Activated naive CD4-positive, alpha-beta T cell treated with anti-CD3 and anti-CD28 coated beads, Interleukin-2, amount 10 ng/mL, durations not matched to agents 7 days and 5 days (primary cell): ENCODE measurements at regions not wholly inside any gene's neighbourhood (a gene's known extent, or its start where the extent isn't known, plus 50 kb on each side); places are given as distances from the start of the nearest gene placed in this dataset.

Source experiments
- CTCF ChIA-PET: fragments of 350-600 bp; sonication (Branson Sonifier 250); formaldehyde crosslinking; loops from one replicate; lab custom pipeline; 2021; ENCODE audit warnings: antibody characterized with exemption; lab: Charles Lee
- DNase-seq: peaks from one replicate; pipeline ENCODE4 v3.0.0-alpha.2; 2020
- H3K27ac Mint-ChIP-seq: one replicate; pipeline ENCODE4 v1.8.0; 2021; ENCODE audit warnings: mild to moderate bottlenecking, moderate library complexity, mixed read lengths
- H3K27me3 Mint-ChIP-seq: one replicate; pipeline ENCODE4 v1.8.0; 2021; ENCODE audit warnings: mild to moderate bottlenecking, mixed read lengths
- H3K36me3 Mint-ChIP-seq: one replicate; pipeline ENCODE4 v1.8.0; 2021; ENCODE audit warnings: mixed read lengths
- H3K4me1 Mint-ChIP-seq: one replicate; pipeline ENCODE4 v1.8.0; 2021; ENCODE audit warnings: mixed read lengths
- H3K4me3 Mint-ChIP-seq: one replicate; pipeline ENCODE4 v1.8.0; 2021; ENCODE audit warnings: mild to moderate bottlenecking, moderate library complexity, mixed read lengths
- H3K9me3 Mint-ChIP-seq: one replicate; pipeline ENCODE4 v1.8.0; 2021; ENCODE audit warnings: mixed read lengths

DNA sequence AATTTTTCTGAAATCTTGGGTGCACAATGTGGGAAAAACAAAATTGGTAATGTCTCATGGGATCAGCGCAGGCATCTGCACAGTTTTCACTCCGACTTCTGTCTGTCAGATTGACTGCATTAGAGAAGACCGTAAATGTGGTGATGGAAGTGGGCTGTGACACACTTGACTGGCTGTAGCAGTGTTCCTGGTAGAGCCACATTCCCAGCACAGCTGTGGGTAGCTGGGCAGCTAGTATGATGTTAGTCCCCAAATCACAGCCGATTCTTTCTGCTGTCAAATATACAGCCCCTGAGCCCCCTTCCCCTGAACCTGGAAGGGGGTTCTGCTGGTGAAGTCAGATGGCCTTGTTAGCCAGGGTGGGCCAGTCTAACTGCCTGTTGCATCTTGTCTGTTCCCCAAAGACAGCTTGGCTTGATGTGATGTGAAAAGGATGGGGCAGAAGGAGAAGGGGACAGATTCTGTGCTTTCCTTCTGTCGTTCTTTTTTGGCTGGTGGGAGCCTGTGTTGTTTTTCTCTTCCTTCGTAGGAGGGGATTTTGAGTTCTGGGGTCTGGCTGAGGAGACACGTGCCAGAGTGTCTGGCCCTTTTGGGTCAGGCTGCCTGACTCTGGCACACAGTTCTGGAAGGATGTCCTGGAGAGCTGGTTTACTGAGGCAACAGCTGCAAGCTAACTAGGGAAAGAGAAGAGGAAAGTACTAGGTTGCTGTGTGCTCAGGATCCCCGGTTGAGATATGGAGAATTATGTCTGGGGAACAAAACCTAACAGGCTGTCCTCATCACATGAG, 66.4 kb upstream of the SPRY4 start:
- H3K36me3 Mint-ChIP-seq = no peaks in the 10 kb centered on the region
- H3K4me1 Mint-ChIP-seq = peaks cover 9% of the 10 kb centered on the region
- CTCF ChIA-PET = no interaction called here
- peaks cover 34% of the 10 kb centered on the region for H3K27me3 Mint-ChIP-seq
- DNase-seq = no peak
- no peak overlapping the region for H3K27ac Mint-ChIP-seq
- H3K4me3 Mint-ChIP-seq = no peak overlapping the region
- peaks cover 12% of the 10 kb centered on the region for H3K9me3 Mint-ChIP-seq

DNA sequence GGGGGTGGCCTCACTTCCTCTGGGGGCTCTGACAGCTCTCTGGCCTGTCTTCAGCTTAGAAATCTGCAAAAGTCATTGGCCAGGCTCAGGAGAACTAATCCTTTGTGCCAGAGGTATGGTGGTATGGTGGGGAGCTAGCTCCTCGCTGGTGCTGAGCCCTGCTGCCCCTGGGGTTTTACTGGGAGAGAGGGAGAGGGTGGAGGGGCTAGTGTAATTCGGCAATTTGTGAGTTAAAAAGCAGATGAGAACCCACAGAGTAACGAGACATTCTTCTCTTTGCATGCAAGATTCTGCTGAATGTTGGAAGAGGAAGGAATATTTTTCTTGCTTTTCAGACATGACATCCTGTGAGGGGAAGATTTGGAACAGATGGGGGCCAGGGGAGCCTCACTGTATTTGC, 65.5 kb upstream of the SPRY4 start:
- CTCF ChIA-PET = no interaction called here
- H3K36me3 Mint-ChIP-seq = no peaks in the 10 kb centered on the region
- peaks cover 3% of the 10 kb centered on the region for H3K9me3 Mint-ChIP-seq
- H3K27ac Mint-ChIP-seq = no peak overlapping the region
- H3K4me3 Mint-ChIP-seq = no peak overlapping the region
- no peak for DNase-seq
- H3K27me3 Mint-ChIP-seq = peaks cover 35% of the 10 kb centered on the region
- peaks cover 9% of the 10 kb centered on the region for H3K4me1 Mint-ChIP-seq

DNA sequence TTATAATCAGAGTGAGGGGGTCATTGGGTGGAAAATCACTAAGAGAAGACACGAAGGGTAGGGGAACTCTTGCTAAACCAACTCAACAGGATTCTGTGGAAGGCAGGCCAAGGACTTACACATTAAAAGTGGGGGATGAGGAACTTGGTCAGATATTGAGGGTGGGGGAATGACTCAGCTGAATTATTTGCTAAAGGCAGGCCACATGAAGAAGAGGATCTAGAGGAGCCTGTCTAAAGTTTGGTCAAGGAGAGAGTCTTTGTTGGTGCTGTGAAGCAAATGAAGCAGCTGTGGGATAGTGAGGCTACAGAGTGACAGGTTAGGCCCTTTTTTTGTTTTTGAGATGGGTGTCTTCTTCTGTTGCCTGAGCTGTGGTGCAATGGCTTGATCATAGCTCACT, 63.9 kb upstream of the SPRY4 start:
- Mint-ChIP-seq H3K36me3 (no peaks in the 10 kb centered on the region), H3K27ac (no peak overlapping the region), H3K27me3 (peaks cover 35% of the 10 kb centered on the region), H3K4me3 (no peak overlapping the region), H3K9me3 (no peaks in the 10 kb centered on the region), H3K4me1 (peaks cover 14% of the 10 kb centered on the region)
- CTCF ChIA-PET = no interaction called here
- DNase-seq = no peak

DNA sequence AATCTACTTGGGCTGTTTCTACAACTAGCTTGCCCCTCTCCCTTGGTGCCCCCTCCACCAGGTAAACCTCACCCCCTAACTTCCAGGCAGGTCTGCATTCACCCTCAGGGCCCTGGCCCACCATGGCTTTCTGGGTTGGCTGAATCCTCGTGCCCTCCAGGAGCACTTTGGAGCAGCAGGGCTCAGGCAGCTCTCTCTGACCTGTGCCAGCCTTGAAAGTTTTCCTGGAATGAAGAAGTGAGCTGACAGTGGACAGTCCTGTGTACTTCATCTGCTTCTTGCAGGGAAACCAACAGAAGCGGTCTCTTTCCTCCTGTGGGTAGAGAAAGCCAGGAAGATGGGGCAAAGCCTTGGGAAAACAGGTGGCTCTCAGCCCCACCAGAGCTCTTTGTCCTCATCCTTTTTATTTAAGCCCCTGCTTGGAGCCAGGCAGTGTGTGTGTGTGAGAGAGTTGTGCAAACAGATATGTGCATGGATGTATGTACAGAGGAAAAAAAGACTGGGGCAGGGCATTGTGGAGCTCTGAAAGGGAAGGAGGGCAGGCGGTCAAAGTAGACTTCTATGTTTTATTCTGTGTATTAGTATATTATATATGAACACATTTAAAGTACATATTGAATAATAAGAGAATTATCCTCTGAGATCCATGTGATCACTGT, 62.3 kb upstream of the SPRY4 start:
- Mint-ChIP-seq H3K4me1 (peaks cover 14% of the 10 kb centered on the region), H3K9me3 (no peaks in the 10 kb centered on the region), H3K27me3 (peaks cover 35% of the 10 kb centered on the region), H3K27ac (no peak overlapping the region), H3K36me3 (no peaks in the 10 kb centered on the region), H3K4me3 (no peak overlapping the region)
- DNase-seq = no peak
- CTCF ChIA-PET = no interaction called here

DNA sequence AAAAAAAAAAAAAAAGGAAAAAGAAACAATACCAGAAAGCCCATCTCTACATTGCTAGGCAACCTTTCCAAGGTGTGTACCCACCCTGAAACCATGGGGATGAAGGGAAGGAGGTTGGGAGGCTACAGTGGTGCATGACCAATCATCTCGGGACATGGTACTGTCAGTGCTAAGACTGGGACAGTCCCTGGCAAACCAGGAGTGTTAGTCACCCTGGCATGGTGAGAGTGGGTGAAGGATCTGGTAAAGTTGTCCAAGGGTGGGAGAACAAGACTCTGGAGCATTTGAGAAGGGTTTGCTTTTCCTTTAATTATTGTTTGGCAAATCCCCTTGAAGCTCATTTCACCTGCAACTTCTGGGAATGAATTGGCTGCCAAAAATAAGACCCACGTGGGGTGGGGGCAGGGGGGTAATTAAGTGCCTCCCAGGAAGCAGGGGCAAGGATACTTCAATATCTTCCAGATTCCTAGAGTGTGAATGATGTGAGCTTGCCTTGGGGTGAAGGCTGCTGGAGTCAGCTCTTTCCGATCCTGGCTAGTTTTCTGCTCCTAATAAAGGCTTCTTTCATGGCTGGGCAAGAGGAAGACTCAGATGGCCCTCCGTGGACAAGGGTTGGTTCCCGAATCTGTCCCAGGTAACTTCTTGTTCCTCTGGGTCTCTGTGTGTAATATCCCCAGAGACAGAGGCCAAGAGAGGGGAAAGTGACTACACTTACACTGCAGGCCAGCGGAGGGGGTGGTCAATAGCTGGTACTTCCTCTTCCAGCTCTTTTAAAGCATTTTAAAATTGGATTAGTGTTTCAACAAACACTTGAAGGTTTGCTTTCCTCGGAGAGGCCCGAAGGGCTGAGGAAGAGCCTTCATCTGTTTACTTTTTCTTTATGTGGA, 61.6 kb upstream of the SPRY4 start:
- Mint-ChIP-seq H3K27ac (no peak overlapping the region), H3K36me3 (no peaks in the 10 kb centered on the region), H3K9me3 (no peaks in the 10 kb centered on the region), H3K4me1 (peaks cover 14% of the 10 kb centered on the region), H3K27me3 (peaks cover 32% of the 10 kb centered on the region), H3K4me3 (no peak overlapping the region)
- CTCF ChIA-PET = no interaction called here
- no peak for DNase-seq

DNA sequence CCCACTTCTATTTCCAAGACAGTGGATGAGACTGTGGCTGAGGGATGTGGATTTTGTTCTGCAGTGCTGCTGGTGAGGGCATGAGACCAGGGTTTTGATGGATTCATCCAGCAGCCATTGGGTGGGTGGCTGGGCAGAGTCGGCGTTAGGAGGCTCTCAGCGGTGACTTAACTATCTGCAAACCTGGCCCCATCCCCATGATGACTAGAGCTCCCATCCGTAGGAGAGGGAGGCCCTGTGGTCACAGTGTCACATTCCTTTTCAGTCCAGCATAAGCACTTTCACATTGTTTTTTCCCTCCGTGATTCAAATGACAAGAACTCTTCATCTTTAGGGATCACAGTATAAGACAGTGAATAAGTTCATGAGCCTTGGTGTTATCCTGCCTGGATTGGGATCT, 60.4 kb upstream of the SPRY4 start:
- Mint-ChIP-seq H3K36me3 (no peaks in the 10 kb centered on the region), H3K4me1 (peaks cover 14% of the 10 kb centered on the region), H3K9me3 (no peaks in the 10 kb centered on the region), H3K27me3 (peaks cover 22% of the 10 kb centered on the region), H3K4me3 (no peak overlapping the region), H3K27ac (no peak overlapping the region)
- CTCF ChIA-PET = no interaction called here
- no peak for DNase-seq

DNA sequence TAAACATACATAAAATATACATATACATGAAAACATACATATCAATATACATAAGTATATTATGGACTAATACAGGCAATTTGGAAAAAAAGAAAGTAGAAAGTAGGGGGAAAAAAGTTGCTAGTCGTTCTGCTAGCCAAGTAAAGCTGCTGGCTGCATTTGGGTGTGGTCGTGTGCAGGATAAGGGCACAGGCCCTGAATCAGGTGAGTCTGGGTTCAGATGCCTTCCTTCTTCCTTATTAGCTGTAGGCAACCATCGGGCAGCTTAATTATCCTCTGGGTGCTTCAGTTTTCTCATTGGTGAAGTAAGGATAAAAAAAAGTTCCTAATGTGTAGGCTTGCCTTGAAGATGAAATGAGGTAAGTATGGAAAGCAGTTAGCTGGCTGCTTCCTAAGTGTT, 59.2 kb upstream of the SPRY4 start:
- H3K4me1 Mint-ChIP-seq = peaks cover 12% of the 10 kb centered on the region
- no peak overlapping the region for H3K4me3 Mint-ChIP-seq
- no peak for DNase-seq
- no peaks in the 10 kb centered on the region for H3K36me3 Mint-ChIP-seq
- H3K9me3 Mint-ChIP-seq = no peaks in the 10 kb centered on the region
- peaks cover 15% of the 10 kb centered on the region for H3K27me3 Mint-ChIP-seq
- no peak overlapping the region for H3K27ac Mint-ChIP-seq
- CTCF ChIA-PET = no interaction called here

DNA sequence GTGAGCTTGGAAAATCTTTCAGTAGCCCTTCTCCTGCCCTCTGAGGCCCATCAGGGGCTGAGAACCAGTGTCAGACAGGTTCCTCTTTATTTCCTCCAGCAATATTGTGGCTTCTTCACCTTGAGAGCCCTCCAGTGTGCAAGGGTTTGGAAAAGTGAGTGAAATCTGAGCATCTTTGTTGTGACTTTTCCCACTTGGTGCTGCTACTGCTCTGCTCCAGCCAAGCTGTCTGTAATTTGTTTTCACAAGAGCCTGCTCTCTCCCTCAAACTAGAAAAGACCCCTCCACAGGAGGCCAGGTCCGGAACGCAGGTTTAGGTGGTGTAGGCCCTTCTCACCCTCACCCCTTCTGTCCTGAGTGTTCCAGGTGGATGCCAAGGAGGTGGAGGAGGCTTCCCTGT, 57.4 kb upstream of the SPRY4 start:
- peaks cover 12% of the 10 kb centered on the region for H3K4me1 Mint-ChIP-seq
- no peak overlapping the region for H3K27ac Mint-ChIP-seq
- no peaks in the 10 kb centered on the region for H3K9me3 Mint-ChIP-seq
- no peak for DNase-seq
- CTCF ChIA-PET = no interaction called here
- no peak overlapping the region for H3K4me3 Mint-ChIP-seq
- H3K36me3 Mint-ChIP-seq = no peaks in the 10 kb centered on the region
- peaks cover 14% of the 10 kb centered on the region for H3K27me3 Mint-ChIP-seq

DNA sequence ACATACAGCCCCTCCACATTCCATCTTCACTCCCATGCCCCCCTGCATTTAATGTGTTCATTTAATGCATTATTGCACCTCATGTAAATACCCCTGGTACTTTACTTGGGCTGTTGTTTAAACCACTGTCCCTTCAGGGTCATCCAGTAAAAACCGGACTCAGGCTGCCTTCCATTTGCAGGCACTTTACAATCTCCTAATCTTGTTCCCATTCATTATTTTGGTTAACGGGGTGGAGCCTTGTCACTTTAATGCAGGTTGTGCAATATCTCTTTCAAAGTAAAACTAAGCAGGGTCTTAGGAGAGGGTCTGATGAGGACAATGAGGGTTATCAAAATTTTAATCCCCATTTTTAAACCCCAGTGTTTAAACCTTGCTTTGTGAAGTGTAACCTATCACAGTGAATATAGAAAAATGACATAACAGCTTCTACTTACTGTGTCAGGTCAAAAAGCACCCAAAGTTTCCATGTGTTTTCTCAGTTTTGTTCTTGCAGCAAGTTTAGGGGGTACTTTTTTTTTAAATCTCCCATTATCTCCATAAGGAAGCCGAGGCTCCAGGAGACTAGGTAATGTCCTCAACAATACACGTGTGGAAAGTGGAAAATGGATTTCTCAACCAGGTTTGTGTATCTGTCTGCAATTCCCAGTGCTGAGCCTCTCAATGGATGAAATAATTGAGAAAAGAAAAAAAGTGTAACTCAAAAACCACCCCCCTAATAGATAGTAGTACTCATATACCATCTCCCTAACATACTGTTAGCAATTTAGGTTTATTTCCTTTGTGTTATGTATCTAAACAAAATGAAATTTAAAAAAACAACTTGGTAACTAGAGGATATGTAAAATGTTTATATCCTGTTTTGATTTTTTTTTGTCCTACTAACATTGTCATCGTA, 54.2 kb upstream of the SPRY4 start:
- Mint-ChIP-seq H3K4me1 (peaks cover 8% of the 10 kb centered on the region), H3K9me3 (no peaks in the 10 kb centered on the region), H3K4me3 (no peak overlapping the region), H3K27me3 (peaks cover 5% of the 10 kb centered on the region), H3K36me3 (no peaks in the 10 kb centered on the region), H3K27ac (no peak overlapping the region)
- CTCF ChIA-PET = no interaction called here
- no peak for DNase-seq

DNA sequence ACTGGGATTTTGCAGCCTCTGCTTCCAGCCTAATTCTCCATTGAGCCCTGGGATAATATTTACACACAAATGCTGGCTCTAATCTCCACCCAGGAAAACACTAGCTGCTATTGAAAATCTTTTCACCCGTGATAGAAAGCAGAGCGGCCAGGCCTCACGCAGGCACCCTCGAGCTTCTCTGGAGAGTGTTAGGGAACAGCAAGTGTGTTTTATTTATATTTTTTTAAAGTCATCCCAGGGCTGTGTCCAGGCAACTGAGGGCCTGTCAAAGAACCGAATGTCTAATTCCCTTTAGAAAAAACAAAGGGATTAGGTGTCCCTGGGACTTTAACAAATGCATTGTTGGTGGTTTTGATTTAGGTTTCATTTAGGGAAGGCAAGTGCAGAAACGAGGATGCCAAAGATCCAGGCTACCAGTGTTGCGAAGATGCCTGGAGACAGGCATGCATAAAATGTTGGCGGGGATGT, 51.2 kb upstream of the SPRY4 start:
- no peak overlapping the region for H3K27ac Mint-ChIP-seq
- no peak overlapping the region for H3K4me3 Mint-ChIP-seq
- no peaks in the 10 kb centered on the region for H3K9me3 Mint-ChIP-seq
- H3K4me1 Mint-ChIP-seq = peaks cover 7% of the 10 kb centered on the region
- H3K36me3 Mint-ChIP-seq = no peaks in the 10 kb centered on the region
- no peak for DNase-seq
- CTCF ChIA-PET = no interaction called here
- H3K27me3 Mint-ChIP-seq = peaks cover 10% of the 10 kb centered on the region
